ENCODE measurements at regions not wholly inside any gene's neighbourhood (a gene's known extent, or its start where the extent isn't known, plus 50 kb on each side); places are given as distances from the start of the nearest gene placed in this dataset.

DNA sequence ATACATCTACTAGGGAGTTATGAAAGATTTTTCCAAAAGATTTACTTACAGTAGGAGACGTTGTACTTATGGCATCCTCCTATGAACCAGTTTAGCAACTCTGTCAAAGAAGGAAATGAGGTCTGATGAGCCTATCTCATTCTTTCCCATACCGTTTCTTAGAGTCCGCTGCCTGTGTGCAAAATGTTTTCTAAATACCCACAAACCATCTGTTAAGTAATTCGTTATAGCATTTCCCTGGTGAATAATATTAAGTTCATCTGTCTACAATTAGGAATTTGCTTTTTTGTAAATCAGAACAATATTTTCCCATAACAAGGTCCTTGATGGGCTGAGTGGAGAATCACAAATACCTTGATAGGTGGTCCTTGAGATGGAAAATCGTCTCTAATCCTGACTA is 178.8 kb upstream of the TMTC4 start:
- TF ChIP-seq TFAP4 (IDR thresholded peaks at IDR 0.05; ENCODE audit: borderline replicate concordance, low read depth) (no peak), ZNF563 (CRISPR knock-in tag; IDR thresholded peaks at IDR 0.05) (no peak)
